Keratinocyte (primary cell): ENCODE measurements at regions not wholly inside any gene's neighbourhood (a gene's known extent, or its start where the extent isn't known, plus 50 kb on each side); places are given as distances from the start of the nearest gene placed in this dataset.

Experiments
- DNase-seq: peaks from one replicate; pipeline ENCODE4 v3.0.0-alpha.2; 2011; ENCODE audit warnings: low read depth, missing footprints, low spot score
- FAIRE-seq: peaks from 2 replicates; lab custom pipeline; 2011; peaks lifted over from hg19 to GRCh38; lab: Jason Lieb, UNC
- H2AFZ ChIP-seq: 2 replicates; pipeline ENCODE4 v1.6.0; 2012; ENCODE audit warnings: low read length, control low read depth, inconsistent platforms; ENCODE audit not compliant: control insufficient read depth
- H3K27ac ChIP-seq: 2 replicates; pipeline ENCODE4 v1.5.1; 2011; ENCODE audit warnings: low read length; ENCODE audit not compliant: control insufficient read depth, insufficient read depth
- H3K27me3 ChIP-seq: 3 replicates; pipeline ENCODE4 v1.6.0; 2011; ENCODE audit warnings: low read length; ENCODE audit not compliant: control insufficient read depth, insufficient read depth; ENCODE audit errors: extremely low read depth
- H3K36me3 ChIP-seq, 2 experiments: 2 replicates in 1 of 2; 3 replicates in 1 of 2; pipeline ENCODE4 v1.5.1; 2011; ENCODE audit warnings: low read length in 2 of 2, mild to moderate bottlenecking in 1 of 2; ENCODE audit not compliant: control insufficient read depth in 2 of 2, insufficient read depth in 2 of 2; ENCODE audit errors: extremely low read depth in 1 of 2
- H3K4me1 ChIP-seq: 3 replicates; pipeline ENCODE4 v1.5.1; 2011; ENCODE audit warnings: low read length; ENCODE audit not compliant: control insufficient read depth, insufficient read depth; ENCODE audit errors: extremely low read depth
- H3K4me2 ChIP-seq: 3 replicates; pipeline ENCODE4 v1.6.0; 2011; ENCODE audit warnings: low read depth, low read length; ENCODE audit not compliant: control insufficient read depth, insufficient read depth; ENCODE audit errors: extremely low read depth
- H3K4me3 ChIP-seq, 3 experiments: fragments of 200-600 bp in 1 of 3; sonication (generic) in 1 of 3; 2 replicates in 2 of 3; 3 replicates in 1 of 3; pipeline ENCODE4 v1.5.1; 2011 to 2016; ENCODE audit warnings: low read length in 3 of 3, mild to moderate bottlenecking in 3 of 3, control low read depth in 2 of 3, inconsistent platforms in 1 of 3, low read depth in 1 of 3, mixed read lengths in 1 of 3, mixed run types in 1 of 3, moderate library complexity in 1 of 3; ENCODE audit not compliant: control insufficient read depth in 2 of 3, insufficient read depth in 2 of 3; ENCODE audit errors: extremely low read depth in 1 of 3
- H3K79me2 ChIP-seq: 2 replicates; pipeline ENCODE4 v1.6.0; 2012; ENCODE audit warnings: low read length; ENCODE audit not compliant: control insufficient read depth, insufficient read depth
- H3K9ac ChIP-seq: 3 replicates; pipeline ENCODE4 v1.6.0; 2011; ENCODE audit warnings: low read length; ENCODE audit not compliant: control insufficient read depth, insufficient read depth; ENCODE audit errors: extremely low read depth
- H3K9me1 ChIP-seq: 3 replicates; pipeline ENCODE4 v1.6.0; 2011; ENCODE audit warnings: low read length; ENCODE audit not compliant: control insufficient read depth, insufficient read depth; ENCODE audit errors: extremely low read depth
- H3K9me3 ChIP-seq: 2 replicates; pipeline ENCODE4 v1.5.1; 2012; ENCODE audit warnings: low read depth, low read length; ENCODE audit not compliant: control insufficient read depth
- H4K20me1 ChIP-seq: 3 replicates; pipeline ENCODE4 v1.6.0; 2011; ENCODE audit warnings: low read length; ENCODE audit not compliant: control insufficient read depth, insufficient read depth; ENCODE audit errors: extremely low read depth
- CTCF ChIP-seq, 3 experiments: IDR thresholded peaks in 1 of 3; conservative IDR thresholded peaks in 1 of 3; optimal IDR thresholded peaks in 1 of 3; 2 replicates in 2 of 3; 3 replicates in 1 of 3; pipeline versions ENCODE3 to v1.5.1; 2011; ENCODE audit warnings: low read length in 3 of 3, mild to moderate bottlenecking in 3 of 3, moderate library complexity in 2 of 3, control low read depth in 1 of 3, inconsistent platforms in 1 of 3; ENCODE audit not compliant: insufficient read depth in 2 of 3; ENCODE audit errors: extremely low read depth in 1 of 3
- EZH2 ChIP-seq: IDR thresholded peaks from one replicate; pipeline ENCODE4 v1.6.1; 2012; ENCODE audit warnings: inconsistent platforms, mild to moderate bottlenecking, low read length, moderate library complexity
- dilution Hi-C: fragments of 300-500 bp; cut with MboI; formaldehyde crosslinking; loops from one replicate; pipeline ENCODE4 v1.7.0; 2020; ENCODE audit warnings: low sequenced_read_pairs; ENCODE audit not compliant: extremely low pct_ligation_motif_present

GRCh38 chr1:115469703-115470476, 131.8 kb upstream of the NGF start:
- Histone ChIP-seq H3K79me2 (no peaks in the 10 kb centered on the region), H3K27me3 (no peaks in the 10 kb centered on the region), H2AFZ (peak overlapping the region; percentile 31), H3K4me1 (peaks cover 27% of the 10 kb centered on the region), H3K9me1 (peaks cover 2% of the 10 kb centered on the region), H3K4me2 (peak overlapping the region; percentile 53), H3K9ac (peak overlapping the region; percentile 0), H3K27ac (no peak overlapping the region), H4K20me1 (no peaks in the 10 kb centered on the region), H3K4me3 (no peak overlapping the region), H3K36me3 (no peaks in the 10 kb centered on the region), H3K9me3 (no peaks in the 10 kb centered on the region)
- FAIRE-seq, result peak; percentile 88
- dilution Hi-C loops, result loop anchor here (25.0 kb wide), 1 partner anchor 333 kb away; no protein-coding TSS in a partner anchor
- TF ChIP-seq EZH2, result no peak
- TF ChIP-seq CTCF (optimal IDR thresholded peaks at IDR 0.05 in 1 of 3, IDR thresholded peaks at IDR 0.05 in 1 of 3, conservative IDR thresholded peaks at IDR 0.05 in 1 of 3; ENCODE audit: extremely low read depth in 1 of 3, insufficient read depth in 2 of 3, low read length in 3 of 3), result peak; percentile 97 to 98 (median 98)
- DNase-seq, result peak; percentile 46

GRCh38 chr1:115467790-115468189, 129.7 kb upstream of the NGF start:
- Histone ChIP-seq H3K27me3 (no peaks in the 10 kb centered on the region), H3K4me3 (no peak overlapping the region)

More at GRCh38 chr1:115467790-115468189, 129.7 kb upstream of the NGF start:
- Histone ChIP-seq H3K9me3 (no peaks in the 10 kb centered on the region), H2AFZ (no peak overlapping the region), H3K4me2 (no peak overlapping the region), H3K9ac (no peak overlapping the region), H3K9me1 (no peaks in the 10 kb centered on the region), H4K20me1 (no peaks in the 10 kb centered on the region), H3K27ac (no peak overlapping the region), H3K36me3 (no peaks in the 10 kb centered on the region), H3K79me2 (no peaks in the 10 kb centered on the region), H3K4me1 (peaks cover 9% of the 10 kb centered on the region)
- DNase-seq (no peak), FAIRE-seq (no peak)
- no peak for TF ChIP-seq EZH2
- TF ChIP-seq CTCF (optimal IDR thresholded peaks at IDR 0.05 in 1 of 3, IDR thresholded peaks at IDR 0.05 in 1 of 3, conservative IDR thresholded peaks at IDR 0.05 in 1 of 3; ENCODE audit: extremely low read depth in 1 of 3, insufficient read depth in 2 of 3, low read length in 3 of 3), result no peak
- dilution Hi-C loops, result loop anchor here (25.0 kb wide), 1 partner anchor 330 kb away; no protein-coding TSS in a partner anchor
